Activated CD8-positive, alpha-beta memory T cell treated with anti-CD3 and anti-CD28 coated beads, Interleukin-2, amount 50 U/mL, for 1 hour (primary cell): ENCODE measurements at regions not wholly inside any gene's neighbourhood (a gene's known extent, or its start where the extent isn't known, plus 50 kb on each side); places are given as distances from the start of the nearest gene placed in this dataset.
"Not testable (repeated sequence)": the region's sequence is repeated elsewhere in the genome, so short reads cannot be mapped to it uniquely, and the experiment has no call there.

Source experiments
- DNase-seq: peaks from one replicate; pipeline ENCODE4 v3.0.0-alpha.2; 2020; ENCODE audit errors: extremely low read depth

DNA sequence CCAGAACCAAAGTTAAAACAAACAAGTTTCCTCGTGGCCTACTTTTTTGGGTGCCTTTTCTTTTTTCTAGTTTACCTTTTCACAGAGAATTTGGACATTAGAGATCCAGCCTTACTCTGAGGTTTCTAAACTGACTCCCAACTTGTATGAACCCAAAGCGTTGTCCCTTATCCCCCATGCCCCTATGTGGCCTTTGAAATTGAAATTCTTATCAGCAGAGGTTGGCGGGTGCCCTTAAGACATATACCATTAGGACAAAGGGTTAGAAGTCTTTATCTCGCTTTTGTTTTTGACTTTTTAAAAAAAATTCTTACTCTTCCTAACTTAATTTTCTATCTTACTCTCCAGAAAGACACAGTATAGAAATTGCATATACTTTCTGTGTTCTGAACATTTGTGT is 76.3 kb upstream of the C7orf33 start:
- DNase-seq = no peak

DNA sequence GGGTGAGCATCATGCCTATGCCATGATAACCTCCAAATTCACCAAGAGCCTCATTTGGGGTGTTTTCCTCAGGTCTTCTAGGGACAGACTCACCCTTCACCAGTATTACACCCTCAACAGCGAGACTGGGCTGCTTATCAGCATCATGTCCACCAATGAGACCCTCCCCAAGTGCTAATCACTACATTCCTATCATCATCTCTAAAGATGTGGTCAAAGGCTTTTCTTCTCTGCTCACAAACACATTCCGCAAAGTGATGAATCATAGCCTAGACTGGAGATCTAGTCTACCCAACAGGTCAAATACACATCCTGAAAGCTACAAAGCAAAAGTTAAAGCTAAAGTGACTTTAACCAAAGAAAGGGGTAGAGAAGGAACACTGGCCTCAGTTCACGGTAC is 75.3 kb upstream of the C7orf33 start:
- DNase-seq = no peak

DNA sequence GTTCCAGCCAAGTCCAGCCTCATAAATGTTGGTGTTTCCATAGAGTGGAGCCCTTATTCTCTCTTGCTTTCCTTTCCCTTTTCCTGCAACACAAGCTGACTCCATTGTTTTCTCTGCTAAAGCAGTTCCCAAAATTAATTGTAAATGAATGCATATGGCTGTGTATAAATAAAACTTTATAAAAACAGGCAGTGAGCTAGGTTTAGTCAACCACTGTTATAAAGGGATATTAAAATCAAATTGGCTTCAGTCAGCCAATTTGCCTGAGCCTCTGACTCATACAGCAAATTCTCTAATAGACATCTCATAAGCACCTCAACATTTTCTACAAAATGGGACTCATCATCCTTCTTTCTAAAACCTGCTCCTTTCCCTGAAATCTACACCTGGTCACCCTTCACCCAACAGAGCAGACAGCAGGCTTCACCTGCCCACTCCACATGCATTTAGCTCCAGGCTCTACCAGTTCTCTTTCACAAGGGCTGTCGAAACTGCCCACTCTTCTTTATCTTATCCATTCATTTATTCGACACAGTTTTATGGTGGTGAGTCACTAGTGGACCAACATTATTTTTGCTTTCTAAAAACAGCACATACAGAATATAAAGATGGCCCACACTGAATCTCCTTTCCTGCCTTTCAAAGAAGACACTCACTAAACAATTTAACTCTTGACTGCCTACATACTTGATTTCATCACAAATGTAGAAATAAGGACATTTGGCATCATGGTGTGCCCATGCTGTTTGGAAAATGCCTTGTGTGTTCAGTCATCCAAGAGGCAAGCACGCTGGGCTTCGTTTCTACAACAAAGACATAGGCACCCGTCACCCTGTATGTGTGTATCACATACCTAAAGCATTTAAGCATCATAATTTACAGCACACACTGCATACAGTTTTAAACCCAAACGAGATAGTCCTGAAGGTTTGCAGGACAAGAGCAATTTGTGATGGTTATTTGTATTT is 74.6 kb upstream of the C7orf33 start:
- no peak for DNase-seq

DNA sequence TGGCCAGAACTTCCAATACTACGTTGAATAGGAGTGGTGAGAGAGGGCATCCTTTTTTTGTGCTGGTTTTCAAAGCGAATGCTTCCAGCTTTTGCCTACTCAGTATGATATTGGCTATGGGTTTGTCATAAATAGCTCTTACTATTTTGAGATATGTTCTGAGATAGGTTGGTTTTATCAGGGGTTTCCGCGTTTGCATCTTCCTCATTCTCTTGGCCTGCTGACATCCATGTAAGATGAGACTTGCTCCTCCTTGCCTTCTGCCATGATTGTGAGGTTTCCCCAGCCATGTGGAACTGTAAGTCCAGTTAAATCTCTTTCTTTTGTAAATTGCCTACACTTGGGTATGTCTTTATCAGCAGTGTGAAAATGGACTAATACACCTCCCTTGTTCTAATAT is 71.2 kb upstream of the C7orf33 start:
- DNase-seq = not testable (repeated sequence)

DNA sequence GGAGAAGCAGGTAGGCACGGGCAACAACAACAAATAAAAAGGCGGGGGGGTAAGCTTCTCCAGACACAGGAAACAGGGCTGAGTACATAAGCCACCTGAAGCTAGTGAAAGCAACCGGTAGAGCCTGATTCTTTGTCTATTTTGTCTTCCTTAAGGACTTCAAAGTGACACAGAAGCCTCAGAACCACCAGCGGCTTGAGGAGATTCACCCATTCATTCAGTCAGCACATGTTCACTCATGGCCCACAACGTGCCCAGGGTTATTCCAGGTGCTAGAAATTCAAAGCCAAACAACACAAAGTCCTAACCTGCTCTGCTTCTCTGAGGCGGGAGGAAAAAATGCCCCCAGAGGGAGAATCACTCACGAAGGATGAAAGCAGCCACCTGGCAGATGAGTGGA is 69.3 kb upstream of the C7orf33 start:
- no peak for DNase-seq

DNA sequence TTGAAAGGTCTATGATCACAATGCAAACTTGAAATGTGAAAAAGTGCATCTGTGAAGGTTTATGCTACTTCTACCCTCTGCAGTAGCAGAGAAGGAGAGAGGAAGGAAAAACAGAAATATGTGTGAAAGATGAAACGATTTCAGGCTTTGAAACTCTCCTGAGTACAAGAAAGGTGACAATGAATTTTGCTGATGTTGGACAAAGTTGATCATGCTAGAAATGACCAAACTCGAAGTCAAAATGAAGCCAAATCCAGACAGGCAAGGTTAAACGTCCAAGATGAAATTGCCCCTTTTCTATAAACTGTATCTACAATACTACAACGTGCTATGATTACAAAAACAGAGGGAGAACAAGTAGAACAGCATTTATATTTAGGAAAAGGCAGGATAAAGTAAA is 67.0 kb upstream of the C7orf33 start:
- no peak for DNase-seq

DNA sequence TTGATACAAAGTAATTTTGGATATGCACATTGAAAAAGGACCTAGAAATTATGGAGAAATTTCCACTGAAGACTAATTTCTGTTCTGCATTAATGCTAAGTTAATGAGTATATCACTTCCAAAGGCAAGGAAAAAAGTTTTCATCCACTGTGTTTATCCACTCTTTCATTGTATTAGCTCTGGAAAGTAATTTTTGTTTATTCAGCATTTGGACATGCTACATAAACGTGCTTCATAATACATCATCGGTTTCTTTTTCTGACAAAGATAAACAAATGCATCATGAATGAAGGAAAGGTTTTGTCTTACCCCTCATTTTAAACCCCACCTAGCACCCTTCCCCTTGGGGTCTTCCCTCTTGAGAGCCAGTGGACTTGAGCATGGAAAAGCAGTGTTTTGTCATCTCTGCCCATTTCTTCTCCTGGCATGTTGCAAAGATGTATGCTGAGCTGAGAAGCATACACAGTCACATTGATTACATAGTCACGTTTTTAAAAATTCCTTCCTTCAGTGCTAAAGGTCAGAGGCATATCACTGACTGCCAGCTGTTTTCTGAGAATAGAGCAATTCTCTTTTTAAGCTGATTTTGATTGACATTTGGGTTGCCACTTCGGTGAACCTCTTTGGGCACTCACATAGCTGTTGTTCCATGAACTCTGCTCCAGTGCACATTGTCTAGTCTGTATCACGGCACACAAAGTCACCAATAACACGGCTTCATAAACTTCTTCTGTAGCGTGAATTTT is 65.9 kb upstream of the C7orf33 start:
- no peak for DNase-seq

DNA sequence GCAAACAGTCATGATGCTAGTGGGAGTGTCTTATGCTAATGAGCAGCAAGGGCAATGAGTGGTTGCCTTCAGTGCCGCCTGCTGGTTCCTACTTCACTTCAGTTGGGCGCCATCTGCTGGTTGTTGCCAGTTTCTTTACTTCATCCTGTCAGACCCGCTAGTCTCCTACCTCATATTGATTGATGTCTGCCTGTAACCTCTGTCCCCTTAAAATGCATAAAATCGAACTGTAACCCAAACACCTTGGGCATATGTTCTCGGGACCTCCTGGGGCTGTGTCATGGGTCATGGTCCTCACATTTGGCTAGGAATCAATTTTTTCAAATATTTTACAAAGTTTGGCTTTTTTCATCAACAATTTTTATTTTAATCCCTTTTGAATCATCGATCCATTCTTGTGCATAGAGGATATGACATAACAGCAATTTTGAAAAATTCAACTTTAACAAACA is 62.8 kb upstream of the C7orf33 start:
- DNase-seq = peak; percentile 58

DNA sequence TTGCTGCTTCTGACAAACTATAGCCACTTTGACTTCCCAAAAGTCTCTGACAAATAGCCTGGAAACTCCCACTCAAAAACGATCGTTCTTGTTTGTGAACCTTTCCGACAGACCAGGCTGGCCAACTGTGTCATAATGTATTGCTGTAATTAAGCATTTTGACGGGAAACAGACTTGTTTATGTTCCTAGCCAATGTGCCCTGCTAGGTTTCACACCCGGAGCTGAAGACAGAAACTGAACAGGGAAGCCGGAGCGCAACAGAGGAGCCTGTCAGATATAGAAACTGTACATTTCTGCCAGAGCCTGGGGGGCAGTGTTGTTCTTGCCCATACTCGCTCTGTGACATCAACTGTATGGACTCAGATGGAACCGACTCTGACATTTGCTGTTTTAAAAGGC is 55.3 kb upstream of the C7orf33 start:
- no peak for DNase-seq

DNA sequence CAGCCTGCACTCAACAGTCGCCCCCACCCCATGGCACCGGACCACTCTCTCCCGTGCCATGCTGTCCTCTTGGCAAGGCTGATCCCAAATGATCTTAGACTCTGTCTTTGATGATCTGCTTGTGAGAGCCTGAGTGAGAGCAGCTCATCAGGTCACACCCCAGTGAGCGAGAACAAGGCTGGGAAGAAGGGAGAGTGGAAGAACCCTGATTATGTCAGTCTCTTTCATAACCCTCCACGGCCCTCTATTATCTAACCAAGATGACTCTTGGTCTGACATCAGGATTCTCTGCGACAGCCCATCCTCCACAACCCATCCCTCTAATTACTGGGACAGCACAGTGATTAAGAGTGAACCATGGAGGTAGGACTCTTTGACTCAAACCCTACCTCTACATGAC is 53.1 kb upstream of the C7orf33 start:
- DNase-seq = no peak

DNA sequence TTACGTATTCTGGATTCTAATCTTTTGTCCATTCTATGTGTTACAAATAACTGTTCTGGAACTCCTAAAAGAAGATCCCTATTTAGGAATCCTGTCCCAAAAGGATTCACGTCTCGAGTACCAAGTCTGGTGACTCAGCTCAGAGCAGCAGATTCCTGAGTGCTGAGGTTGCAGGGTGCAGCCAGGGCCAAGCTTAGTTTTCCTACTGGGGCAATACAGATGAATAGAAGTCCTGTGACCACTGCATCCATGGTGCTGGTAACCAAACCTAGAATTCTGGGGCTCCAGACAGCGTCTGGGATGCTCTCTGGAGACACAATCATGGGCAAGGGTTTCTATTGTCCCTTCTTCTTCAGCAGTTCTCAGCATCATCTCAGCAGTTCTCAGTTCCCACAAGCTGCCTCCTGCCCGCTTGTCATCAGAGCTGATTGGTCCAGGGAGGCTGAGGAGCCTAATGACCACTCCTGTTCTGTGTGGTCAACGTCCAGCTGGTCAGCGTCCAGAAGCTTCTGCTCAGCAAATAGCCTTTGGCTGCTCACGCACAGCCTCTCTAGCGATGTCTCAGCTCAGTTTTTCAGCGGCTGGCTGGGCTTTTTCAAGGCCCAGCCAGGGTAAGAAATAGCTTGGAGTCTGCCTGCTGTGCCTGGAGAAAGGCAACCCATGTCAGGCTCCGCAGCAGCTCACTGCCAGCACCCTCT is 50.4 kb upstream of the C7orf33 start:
- DNase-seq = no peak
